Smooth muscle cell of the brain vasculature (primary cell): ENCODE measurements at regions not wholly inside any gene's neighbourhood (a gene's known extent, or its start where the extent isn't known, plus 50 kb on each side); places are given as distances from the start of the nearest gene placed in this dataset.

Experiments
- DNase-seq: peaks from one replicate; pipeline ENCODE4 v3.0.0-alpha.2; 2012; ENCODE audit warnings: low read depth, low spot score

DNA sequence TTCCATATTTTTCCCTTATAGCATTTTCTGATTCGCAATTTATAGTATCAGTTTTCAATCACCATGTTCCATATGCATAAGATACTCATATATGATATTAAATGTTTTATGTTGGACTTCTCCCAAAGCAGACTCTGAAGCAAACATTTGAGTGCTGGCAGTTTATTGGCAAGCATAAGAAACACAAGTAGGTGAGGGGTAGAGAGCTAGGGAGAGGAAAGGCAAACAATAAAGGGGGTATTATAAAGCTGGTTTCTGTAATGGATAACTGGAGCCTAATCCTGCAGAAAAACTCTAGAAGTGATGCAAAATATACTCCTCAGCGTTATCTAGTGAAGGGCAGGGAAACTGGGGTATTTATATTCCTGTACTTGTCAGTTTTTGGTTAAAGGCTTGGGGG lies 491.5 kb upstream of the TGFBR2 start:
- no peak for DNase-seq

DNA sequence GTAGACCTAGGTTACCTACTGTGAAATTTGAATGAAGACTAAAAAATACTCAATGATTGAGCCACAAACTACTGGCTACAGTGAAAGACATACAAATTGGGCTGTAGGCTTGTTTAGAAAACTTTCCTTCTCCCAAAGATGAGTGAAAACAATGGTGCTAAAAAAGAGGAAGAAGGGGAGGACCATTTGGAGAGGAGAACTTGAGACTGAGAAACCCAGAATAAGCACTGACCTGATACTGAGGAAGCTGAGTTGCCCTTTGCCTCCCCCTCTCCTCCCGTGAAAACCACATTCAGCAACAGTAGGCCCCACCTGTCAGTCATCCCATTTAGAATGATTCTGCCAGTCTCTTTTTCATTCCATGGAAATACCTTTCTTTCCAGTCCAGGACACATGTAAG lies 484.0 kb upstream of the TGFBR2 start:
- no peak for DNase-seq

DNA sequence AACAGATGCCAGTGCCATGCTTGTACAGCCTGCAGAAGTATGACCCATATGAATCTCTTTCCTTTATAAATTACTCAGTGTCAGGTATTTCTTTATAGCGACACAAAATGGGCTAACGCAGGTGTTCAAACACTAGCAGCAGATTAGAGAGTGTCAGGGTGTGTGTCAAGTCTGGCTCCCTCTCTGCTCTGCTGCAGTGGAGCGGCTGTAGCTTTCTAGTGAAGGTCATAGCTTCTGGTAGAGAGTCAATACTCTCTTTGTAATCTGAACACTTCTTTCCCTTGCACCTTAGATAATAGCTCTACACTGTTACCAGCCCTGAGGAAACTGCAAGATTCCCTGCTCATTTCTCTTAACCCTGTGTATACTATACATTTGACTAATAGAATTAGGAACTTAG lies 483.2 kb upstream of the TGFBR2 start:
- no peak for DNase-seq

DNA sequence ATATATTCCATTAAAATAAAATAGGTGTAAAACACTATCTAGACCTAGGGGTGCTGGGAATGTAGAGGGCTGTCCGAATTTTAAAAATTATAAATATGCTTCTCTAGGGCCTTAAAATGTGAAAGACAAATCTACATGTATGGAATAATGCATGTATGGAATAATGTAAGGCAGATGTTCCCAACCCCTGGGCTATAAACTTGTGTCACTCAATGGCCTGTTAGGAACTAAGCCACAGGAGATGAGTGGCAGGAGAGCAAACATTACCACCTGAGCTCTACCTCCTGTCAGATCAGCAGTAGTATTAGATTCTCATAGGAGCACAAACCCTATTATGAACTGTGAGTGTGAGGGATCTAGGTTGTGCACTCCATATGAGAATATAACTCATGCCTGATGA lies 482.6 kb upstream of the TGFBR2 start:
- DNase-seq: no peak

DNA sequence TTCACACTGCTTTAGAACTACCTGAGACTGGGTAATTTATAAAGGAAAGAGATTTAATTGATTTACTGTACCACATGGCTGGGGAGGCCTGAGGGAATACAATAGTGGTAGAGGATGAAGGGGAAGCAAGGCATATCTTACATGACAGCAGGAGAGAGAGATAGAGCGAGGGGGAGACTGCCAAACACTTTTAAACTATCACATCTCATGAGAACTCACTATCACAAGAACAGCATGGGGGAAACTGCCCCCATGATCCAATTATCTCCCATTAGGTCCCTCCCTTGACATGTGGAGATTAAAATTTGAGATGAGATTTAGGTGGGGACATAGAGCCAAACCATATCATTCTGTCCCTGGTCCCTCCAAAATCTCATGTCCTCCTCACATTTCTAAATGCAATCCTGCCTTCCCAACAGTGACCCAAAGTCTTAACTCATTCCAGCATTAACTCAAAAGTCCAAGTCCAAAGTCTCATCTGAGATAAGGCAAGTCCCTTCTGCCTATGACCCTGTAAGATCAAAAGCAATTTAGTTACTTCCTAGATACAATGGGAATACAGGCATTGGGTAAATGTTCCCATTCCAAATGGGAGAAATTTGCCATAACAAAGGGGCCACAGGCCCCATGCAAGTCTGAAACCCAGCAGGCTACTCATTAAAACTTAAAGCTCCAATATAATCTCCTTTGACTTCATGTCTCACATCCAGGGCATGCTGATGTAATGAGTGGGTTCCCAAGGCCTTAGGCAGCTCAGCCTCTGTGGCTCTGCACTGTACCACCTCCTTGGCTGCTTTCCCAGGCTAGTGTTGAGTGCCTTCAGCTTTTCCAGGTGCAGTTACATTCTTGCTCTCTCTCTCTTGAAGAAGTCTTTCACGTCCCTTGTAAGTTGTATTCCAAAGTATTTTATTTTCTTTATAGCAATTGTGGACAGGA lies 481.7 kb upstream of the TGFBR2 start:
- DNase-seq: no peak

DNA sequence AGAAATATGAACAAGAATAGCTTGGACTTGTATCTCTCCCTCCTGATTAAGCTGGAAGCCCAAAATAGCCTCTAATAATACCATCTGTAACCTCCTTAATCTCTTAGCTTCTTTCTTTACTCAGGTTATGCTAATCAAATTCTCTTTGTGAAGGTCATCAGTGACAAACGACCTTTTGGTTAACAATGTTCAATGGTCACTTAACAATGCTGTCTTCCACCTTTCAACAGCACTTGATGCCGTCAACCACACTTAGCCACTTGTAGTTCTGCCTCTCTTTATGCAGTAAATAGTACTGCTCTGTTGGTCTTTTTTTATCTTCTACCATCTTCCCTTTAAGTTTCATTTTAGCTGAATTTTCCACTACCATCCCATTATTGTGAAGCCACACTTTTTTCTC lies 476.6 kb upstream of the TGFBR2 start:
- DNase-seq: no peak

DNA sequence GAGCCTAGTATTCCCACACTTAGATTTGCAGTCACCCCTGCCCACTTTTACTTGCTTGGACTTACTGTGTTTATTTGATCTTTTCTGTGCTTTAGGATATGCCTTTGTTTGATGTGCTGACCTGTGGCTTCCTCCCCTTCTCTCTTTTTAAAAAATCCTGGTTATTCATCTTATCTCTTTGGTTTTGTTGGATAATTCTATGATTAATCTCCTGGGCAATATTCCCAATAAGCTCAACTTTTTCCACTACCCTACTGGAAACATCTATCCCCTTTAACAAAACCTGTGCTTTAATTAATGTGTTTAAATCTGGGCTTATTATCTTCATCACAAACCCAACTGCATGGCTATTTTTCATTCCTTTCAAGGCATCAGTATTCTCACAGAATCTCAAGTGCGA lies 476.0 kb upstream of the TGFBR2 start:
- no peak for DNase-seq

DNA sequence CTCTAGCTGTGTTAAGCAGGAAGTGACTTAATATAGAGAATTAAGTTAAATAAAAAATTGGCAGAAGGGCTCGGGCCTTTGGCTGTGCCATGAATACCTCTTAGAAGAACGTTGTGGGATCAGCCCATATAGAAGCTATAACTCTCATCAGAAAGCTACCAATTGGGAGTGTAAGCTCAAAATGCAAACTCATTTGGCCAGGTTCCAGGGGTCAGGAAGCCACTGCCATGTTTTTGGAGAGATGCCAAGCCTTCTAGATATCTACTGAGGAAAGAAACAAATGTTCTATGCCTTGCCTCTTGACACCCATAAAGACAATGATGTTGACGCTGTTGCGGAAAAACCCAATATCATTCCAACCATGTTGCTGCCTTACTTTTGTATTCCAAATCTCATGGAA lies 475.2 kb upstream of the TGFBR2 start:
- DNase-seq: no peak

DNA sequence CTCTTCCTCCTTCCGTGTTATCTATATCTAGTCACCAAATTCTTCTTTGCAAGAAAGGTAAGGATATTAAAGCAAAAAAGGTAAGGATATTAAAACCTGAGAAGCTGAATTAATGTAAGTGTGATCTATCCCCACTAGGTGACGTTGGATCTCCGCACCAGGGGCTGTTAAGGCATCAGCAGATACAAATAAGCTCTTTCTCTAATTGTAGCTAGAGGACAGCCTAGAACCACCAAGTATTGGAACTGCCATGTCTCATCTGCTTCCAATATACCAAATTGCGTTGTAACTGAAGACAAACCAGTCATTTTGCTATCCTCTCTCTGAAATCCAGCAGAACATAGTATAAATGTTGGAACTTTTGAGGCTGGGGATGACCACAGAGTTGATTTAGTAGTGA lies 471.2 kb upstream of the TGFBR2 start:
- DNase-seq: no peak

DNA sequence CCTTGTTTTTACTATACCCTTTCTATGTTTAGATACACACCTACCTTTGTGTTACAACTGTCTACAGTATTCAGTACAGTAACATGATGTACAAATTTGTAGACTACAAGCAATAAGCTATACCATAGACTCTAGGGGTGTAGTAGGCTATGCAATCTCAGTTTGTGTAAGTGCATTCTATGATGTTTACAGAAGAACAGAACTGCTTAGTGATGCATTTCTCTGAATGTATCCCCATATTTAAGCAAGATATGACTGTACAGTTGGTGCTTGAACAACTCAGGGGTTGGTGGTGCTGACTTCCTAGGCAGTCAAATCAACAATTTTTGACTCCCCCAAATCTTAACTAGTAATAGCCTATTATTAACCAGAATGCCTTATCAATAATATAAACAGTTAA lies 467.1 kb upstream of the TGFBR2 start:
- DNase-seq: no peak

DNA sequence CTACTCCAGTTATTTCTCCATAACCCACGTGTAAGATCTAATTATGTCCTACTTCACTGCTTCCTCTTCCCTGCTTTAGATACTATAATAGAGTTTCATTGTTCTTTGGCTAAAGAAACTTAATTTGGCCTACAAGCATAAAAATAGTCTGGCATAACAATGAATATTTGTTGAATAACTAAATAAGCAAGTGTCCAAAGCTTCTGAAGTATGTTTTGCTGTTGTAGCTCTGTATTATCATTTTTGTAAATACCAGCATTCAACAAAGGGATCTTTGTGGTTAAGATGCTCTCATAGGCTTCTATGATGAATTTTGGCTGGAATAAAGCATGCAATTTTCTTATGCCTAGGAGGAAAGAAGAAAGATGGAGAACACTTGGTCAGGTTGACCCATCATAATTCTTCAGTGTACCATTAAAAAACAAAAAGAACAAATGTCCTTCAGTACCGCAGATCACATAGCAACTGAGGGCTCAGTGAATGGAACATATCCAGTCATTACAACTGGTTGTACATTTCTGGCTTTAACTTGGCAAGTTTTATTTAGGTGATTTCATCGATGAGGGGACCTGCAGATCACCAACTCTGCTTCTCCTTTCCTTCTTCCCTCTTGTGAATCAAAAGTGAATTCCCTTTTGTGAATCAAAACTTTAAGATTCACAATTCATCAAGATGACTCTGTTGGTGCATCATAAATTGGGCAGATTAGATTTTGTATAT lies 465.9 kb upstream of the TGFBR2 start:
- no peak for DNase-seq

DNA sequence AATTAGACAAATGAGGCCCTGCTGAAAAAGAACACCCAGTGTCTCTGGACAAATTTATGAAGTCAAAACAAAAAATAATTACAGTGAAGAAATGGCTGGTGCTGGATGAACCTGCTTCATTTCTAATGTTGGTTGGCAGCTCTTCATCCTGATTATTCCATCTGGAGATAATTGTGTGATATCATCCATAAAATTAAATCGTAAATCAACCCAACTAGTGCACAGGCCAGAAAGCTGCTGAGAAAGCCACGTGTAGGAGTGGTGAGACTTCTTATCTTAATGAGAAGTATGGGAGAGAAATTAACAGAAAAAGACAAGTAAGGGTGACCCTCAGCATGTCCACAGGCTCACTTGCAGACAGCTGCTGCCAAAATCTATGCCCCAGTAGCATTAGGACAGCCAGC lies 465.2 kb upstream of the TGFBR2 start:
- DNase-seq: no peak

DNA sequence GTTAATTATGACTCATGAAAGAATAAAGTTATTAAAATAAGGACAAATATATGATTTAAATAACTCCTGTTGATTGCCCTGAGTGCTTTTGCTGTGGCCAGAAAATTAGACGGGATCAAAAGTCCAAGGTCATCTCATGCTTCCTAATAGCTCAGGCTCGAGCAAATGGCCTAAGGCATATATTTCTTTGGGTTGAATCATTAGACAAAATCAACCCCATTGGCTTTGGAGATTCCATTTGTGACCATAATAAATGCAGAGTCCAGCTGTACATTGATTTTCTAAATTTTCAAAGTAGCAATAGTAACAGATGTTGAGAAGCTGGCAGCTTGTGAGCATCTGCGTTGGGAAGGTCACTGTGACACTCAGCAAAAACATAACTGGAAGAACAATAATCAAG lies 464.5 kb upstream of the TGFBR2 start:
- DNase-seq: no peak

DNA sequence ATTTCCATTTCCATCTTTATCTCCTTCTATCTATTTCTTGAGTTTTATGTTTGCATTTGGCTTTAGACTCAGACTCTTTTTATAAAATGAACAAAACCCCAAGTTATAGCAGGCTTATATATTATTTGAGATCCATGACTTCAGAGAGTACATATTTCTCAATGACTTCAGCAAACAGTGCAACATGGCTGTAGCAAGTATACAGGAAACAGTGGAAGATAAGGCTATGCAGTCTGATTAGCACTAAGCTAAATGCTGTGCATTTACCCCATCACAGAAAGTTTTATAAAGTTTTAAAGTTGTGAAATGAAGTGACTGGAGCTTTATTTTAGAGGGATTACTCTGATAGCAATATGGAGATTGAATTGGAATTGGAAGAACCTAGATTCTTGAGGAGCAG lies 463.5 kb upstream of the TGFBR2 start:
- no peak for DNase-seq

DNA sequence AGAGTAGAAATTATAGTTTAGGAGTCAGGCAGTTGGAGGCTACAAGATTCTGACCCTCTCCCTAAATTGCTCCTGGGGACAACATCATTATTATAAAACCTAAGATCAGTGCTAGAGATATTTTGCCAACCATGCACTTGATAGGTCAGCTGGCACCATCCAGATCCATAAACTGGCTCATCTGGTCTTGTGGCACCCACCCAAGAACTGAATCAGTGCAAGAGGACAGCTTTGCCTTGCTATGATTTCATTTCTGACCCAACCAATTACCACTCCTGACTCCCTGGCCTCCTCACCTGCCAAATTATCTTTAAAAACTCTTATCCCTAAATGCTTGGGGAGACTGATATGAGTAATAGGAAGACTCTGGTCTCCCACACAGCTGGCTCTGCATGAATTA lies 461.1 kb upstream of the TGFBR2 start:
- DNase-seq: no peak

DNA sequence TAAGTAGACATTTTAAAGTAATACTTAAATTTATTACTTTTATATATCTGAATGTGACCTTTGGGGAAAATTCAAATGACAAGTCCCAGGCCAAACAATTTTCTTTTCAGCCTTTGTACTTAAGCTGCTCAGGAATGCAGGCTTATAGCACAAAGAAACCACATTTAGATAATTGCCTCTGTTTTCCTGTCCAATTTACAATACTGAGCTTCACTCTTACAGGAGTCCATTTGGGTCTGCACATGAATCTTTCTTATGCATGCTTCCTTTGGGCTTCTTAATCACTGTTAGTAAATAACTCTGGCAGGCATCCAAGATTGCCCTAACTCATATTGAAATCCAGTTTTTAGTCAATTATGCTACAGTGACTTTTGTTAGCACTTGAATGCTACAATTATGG lies 459.4 kb upstream of the TGFBR2 start:
- DNase-seq: no peak

DNA sequence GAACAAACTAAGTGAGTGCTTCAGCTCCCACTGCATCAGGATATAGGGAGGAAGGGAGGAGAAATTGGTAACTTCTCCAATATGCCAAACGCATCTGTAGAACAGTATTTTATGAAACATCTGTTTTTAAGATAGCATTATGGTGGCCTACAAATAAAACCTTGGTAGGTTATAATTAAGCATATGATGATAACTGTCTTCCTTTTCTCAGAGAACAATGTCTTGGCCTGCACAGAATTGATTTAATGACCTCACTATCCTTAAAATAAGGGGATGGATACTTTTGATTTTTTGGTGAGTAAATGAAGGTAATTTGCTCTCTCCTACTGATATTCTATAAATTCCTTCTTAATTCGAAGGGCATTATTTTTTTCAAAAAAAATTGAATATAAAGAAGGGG lies 451.5 kb upstream of the TGFBR2 start:
- no peak for DNase-seq

DNA sequence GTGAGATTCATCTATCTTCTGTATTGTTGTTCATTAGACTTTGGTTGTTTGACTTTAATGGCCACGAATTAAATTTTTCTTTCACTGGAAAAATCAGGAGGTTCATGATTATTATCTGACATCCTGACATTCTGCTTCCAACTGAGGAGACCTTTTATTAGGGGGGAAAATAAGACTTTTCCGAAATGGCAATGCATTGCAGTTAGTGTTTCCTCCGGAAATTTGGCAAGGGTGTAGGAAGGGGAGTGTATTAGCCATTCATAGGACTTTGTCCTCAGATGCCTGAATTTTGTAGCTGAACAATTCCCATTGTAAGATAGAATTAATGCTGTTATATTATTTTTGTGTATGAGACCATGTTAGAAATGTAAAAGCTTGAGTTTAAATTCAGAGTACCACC lies 450.6 kb upstream of the TGFBR2 start:
- DNase-seq: no peak

DNA sequence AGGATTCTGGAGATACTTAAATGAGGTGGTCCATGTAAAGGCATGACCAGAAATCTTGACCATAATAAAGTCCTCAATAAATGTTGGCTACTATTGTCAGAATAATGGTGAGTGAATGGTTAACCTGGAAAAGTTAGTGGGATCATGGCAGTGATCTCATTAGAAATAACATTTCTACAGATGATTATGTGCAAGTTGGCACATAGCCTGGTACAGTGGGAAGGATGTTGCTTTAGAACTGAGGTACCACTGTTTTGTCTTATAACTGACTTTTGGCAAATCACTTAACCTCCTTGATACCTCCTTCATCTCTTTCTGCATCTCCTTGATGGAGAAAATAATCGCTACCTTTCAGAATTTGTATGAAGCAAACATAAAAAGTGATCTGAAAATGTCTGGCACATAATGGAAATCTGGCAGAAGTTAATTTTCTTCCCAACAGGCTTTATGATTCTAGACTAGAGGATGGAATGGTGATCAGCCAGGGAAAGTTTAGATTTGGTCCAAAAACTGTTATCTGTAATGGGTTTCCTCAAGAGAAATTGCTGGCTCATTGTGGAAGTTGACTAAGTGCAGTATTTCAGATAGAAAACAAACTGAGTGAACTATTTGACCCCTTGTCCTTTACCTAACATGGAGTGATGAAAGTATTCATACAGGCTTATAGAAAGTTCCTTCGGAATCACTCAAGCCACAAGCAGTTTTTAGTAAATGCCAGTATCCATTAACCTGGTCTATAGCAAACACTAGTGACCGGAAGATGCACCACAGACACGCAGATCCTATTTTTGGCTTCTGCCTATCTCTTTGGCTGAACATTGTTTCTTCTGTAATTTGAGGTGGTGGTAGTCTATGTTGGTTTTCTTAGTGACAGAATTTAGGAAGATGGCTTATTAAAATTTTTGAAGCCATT lies 449.6 kb upstream of the TGFBR2 start:
- no peak for DNase-seq

DNA sequence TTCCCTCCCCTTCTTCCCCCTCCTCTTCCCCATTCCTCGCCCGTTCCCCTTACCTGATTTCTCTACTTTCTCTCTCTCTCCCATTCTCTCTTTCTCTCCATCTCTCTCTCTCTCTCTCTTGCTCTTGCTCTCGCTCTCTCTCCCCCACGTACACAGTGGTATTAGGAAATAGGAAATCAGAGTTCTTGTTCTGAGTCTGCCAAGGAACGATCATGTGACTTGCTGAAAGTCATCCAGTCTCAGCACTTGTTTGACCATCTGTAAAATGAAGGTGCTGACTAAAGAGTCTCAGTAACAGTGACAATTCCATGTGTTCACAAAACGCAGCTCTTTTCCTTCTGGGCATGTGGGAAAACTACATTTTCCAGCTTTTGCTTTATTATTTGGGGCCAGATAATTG lies 445.0 kb upstream of the TGFBR2 start:
- DNase-seq: no peak

DNA sequence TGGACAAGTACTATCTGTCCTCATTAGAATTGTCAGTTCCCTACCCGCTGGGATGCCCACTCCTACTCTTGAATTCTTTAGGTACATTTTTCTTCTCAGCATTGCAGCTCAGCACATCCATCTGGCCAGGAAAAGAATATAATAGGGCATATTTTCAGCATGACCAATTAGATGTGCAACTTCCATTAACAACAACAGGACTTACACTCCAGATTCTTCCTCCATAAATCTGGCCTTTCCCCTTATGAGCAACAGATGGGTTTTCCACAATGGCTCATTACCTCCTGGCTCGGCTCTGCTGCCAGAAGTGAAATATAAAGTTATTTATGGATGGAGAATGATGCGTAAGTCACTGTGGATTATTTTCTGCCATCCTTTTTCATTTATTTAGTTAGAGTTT lies 443.8 kb upstream of the TGFBR2 start:
- DNase-seq: no peak

DNA sequence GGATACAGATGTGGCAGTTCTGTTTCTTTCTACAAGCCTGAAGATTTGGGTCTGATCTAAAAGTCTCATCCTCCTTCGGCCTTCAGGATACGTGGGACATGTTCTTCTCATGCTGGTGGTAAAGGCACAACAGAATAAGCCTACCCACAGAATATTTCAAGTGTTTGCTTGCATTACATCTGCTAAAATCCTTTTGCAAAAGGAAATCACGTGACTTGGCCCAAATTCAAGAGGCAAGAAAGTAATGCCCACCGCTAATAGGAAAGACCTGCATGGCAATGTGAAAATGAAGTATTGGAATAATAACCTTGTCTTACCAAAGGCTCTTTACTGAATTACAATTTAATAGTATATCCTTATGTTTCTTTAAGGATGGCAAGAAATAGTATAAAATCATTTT lies 439.9 kb upstream of the TGFBR2 start:
- no peak for DNase-seq
